K562 (cell line): ENCODE measurements at regions not wholly inside any gene's neighbourhood (a gene's known extent, or its start where the extent isn't known, plus 50 kb on each side); places are given as distances from the start of the nearest gene placed in this dataset.

ENCODE experiments used
- ATAC-seq: fragments of 200-7000 bp; cut with Tn5 transposase; 3 replicates; pipeline ENCODE4 v1.9.1; 2020; ENCODE audit warnings: moderate library complexity
- BruUV-seq: library from RNA; stranded (reverse); fragments of 400-500 nt; replicated peaks from 2 replicates; lab custom pipeline; 2021; lab: Mats Ljungman, UMichigan
- CTCF ChIA-PET: fragments of 300-600 bp; formaldehyde crosslinking; extraction: SDS; loops from one replicate; lab custom pipeline; 2021; ENCODE audit warnings: low intra/inter-chr PET ratio; lab: Yijun Ruan, JAX
- POLR2A ChIA-PET: fragments of 300-600, 350-650 bp; sonication (Branson Sonifier 250); formaldehyde crosslinking; extraction: SDS; loops from one replicate; lab custom pipeline; 2021; ENCODE audit warnings: antibody characterized with exemption, inconsistent platforms; lab: Yijun Ruan, JAX
- DNase-seq, 4 experiments: peaks; one replicate each; pipeline versions ENCODE4 v3.0.0 to v3.0.0-alpha.2; 2011 to 2018; ENCODE audit warnings: low spot score in 3 of 4, mixed read lengths in 3 of 4; ENCODE audit errors: extremely low read depth in 1 of 4
- FAIRE-seq: peaks from 2 replicates; lab custom pipeline; 2011; peaks lifted over from hg19 to GRCh38; lab: Jason Lieb, UNC
- H2AFZ ChIP-seq: 2 replicates; pipeline ENCODE4 v1.6.0; 2011; ENCODE audit warnings: low read depth, low read length, control low read depth, inconsistent platforms
- H3K27ac ChIP-seq: fragments of 200-600 bp; 3 replicates; pipeline ENCODE4 v1.8.0; 2011; ENCODE audit warnings: low read depth, mild to moderate bottlenecking, control low read depth, inconsistent platforms, low read length, moderate library complexity, mixed read lengths; ENCODE audit errors: extremely low read depth
- H3K27me3 ChIP-seq, 2 experiments: fragments of 300-600 bp in 1 of 2; 2 replicates in 1 of 2; 3 replicates in 1 of 2; pipeline versions ENCODE4 v1.6.0 to v1.8.0; 2011; ENCODE audit warnings: inconsistent platforms in 2 of 2, low read length in 2 of 2, mild to moderate bottlenecking in 1 of 2, mixed read lengths in 1 of 2, moderate library complexity in 1 of 2; ENCODE audit not compliant: control insufficient read depth in 2 of 2, insufficient read depth in 2 of 2
- H3K36me3 ChIP-seq: fragments of 300-600 bp; 3 replicates; pipeline ENCODE4 v1.8.0; 2011; ENCODE audit warnings: mild to moderate bottlenecking, low read length, inconsistent platforms; ENCODE audit not compliant: control insufficient read depth, insufficient read depth
- H3K4me1 ChIP-seq, 2 experiments: fragments of 200-600 bp in 1 of 2; replicated peaks in 1 of 2; 2 replicates in 1 of 2; 3 replicates in 1 of 2; pipeline versions ENCODE4 v1.5.1 to v1.8.0; 2011; ENCODE audit warnings: inconsistent platforms in 2 of 2, low read length in 2 of 2, mild to moderate bottlenecking in 1 of 2, mixed read lengths in 1 of 2, moderate library complexity in 1 of 2; ENCODE audit not compliant: control insufficient read depth in 2 of 2, insufficient read depth in 2 of 2
- H3K4me2 ChIP-seq: 2 replicates; pipeline ENCODE4 v1.6.1; 2011; ENCODE audit warnings: low read length, control low read depth, inconsistent platforms, mixed read lengths; ENCODE audit not compliant: insufficient read depth
- H3K4me3 ChIP-seq: fragments of 200-600 bp; sonication (generic), shearing (Covaris generic); 2 replicates; pipeline ENCODE4 v1.5.1; 2016; ENCODE audit warnings: control low read depth, inconsistent platforms
- H3K79me2 ChIP-seq: fragments of 200-600 bp; 3 replicates; pipeline ENCODE4 v1.8.0; 2011; ENCODE audit warnings: low read length, inconsistent platforms; ENCODE audit not compliant: control insufficient read depth, insufficient read depth
- H3K9ac ChIP-seq, 2 experiments: 2 replicates each; pipeline versions ENCODE4 v1.6.0 to v1.6.1; 2011; ENCODE audit warnings: low read depth in 2 of 2, low read length in 2 of 2, control low read depth in 1 of 2, inconsistent platforms in 1 of 2, mild to moderate bottlenecking in 1 of 2, mixed read lengths in 1 of 2; ENCODE audit not compliant: insufficient read depth in 1 of 2
- H3K9me1 ChIP-seq: one replicate; pipeline ENCODE4 v1.6.0; 2011; ENCODE audit warnings: inconsistent platforms, mild to moderate bottlenecking, low read length, moderate library complexity; ENCODE audit not compliant: control insufficient read depth, insufficient read depth
- H3K9me3 ChIP-seq: replicated peaks from 2 replicates; pipeline ENCODE4 v1.5.1; 2011; ENCODE audit warnings: low read depth, low read length, inconsistent platforms; ENCODE audit not compliant: control insufficient read depth, insufficient read depth
- H4K20me1 ChIP-seq: replicated peaks from 2 replicates; pipeline ENCODE4 v1.6.1; 2011; ENCODE audit warnings: low read length, inconsistent platforms, mixed read lengths; ENCODE audit not compliant: control insufficient read depth, insufficient read depth
- CBX3 ChIP-seq, 2 experiments: IDR thresholded peaks; 1 replicate in 1 of 2; 2 replicates in 1 of 2; pipeline ENCODE4 v1.6.1; 2012; ENCODE audit warnings: inconsistent platforms in 2 of 2, low read length in 2 of 2, borderline replicate concordance in 1 of 2, control low read depth in 1 of 2
- NCOA1 ChIP-seq: fragments of 450-650 bp; IDR thresholded peaks from 2 replicates; pipeline ENCODE4 v1.6.1; 2016; ENCODE audit warnings: low read depth
- ZNF655 ChIP-seq: fragments of 250-450 bp; sonication (Bioruptor Pico); IDR thresholded peaks from 2 replicates; pipeline ENCODE4 v1.5.0; 2021
- WGBS: fragments of 100-300 bp; shearing (Covaris generic); methylation state at CpG from one replicate; pipeline ENCODE4 v1.1.6; 2016; ENCODE audit warnings: low coverage, mixed read lengths; ENCODE audit not compliant: insufficient coverage; ENCODE audit errors: missing lambda C conversion rate; 5-methylcytosine and 5-hydroxymethylcytosine counted together
- in situ Hi-C: fragments of 300-500 bp; cut with MboI; formaldehyde crosslinking; loops from 4 replicates; pipeline ENCODE4 v1.15.0; 2018; ENCODE audit warnings: inconsistent platforms, mixed read lengths
- intact Hi-C: fragments of 100-400 bp; cut with micrococcal nuclease; formaldehyde crosslinking; loops from 2 replicates; pipeline ENCODE4 v1.14.2; 2022
- TF ChIP-seq, protein P1 (sequence below): fragments of 150-350 bp; IDR thresholded peaks from 2 replicates; pipeline ENCODE4 v1.6.1; 2014; ENCODE audit warnings: low read depth, mild to moderate bottlenecking, low read length, borderline replicate concordance
- TF ChIP-seq, protein P2 (sequence below): fragments of 250-450 bp; sonication (Bioruptor Pico); IDR thresholded peaks from 2 replicates; pipeline ENCODE4 v1.4.0; 2020; ENCODE audit warnings: mild to moderate bottlenecking, moderate library complexity, borderline replicate concordance

DNA sequence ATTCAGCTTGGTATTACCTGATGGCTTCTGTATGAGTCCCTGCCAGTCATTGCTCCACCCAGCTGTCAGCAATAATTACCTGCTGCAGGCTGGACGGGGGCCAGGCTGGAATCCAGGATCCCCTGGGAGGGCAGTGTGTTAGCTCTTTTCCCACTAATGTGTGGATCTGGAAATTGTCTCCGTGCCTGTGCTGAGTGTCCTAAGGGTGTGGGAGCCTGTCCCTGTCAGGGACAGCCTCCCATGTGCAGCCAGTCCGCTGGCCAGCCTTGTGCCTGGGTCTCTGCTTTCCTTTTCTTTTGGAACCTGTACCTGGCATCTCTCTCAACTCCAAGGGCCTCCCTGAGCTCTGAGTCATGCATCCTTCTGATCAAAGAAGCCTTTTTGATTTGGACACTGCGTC is 107.2 kb upstream of the SPRED2 start:
- Histone ChIP-seq H3K4me3 (no peak overlapping the region), H3K27me3 (no peaks in the 10 kb centered on the region), H3K9me3 (no peaks in the 10 kb centered on the region), H3K9ac (no peak overlapping the region), H3K27ac (no peak overlapping the region), H3K4me1 (peaks cover 0 to 2% of the 10 kb centered on the region in 2 experiments; a peak in 1 of 5 replicates), H3K79me2 (no peaks in the 10 kb centered on the region), H3K36me3 (no peaks in the 10 kb centered on the region), H2AFZ (no peak overlapping the region), H3K9me1 (no peaks in the 10 kb centered on the region), H4K20me1 (no peaks in the 10 kb centered on the region), H3K4me2 (no peak overlapping the region)
- CTCF ChIA-PET, result no interaction called here
- intact Hi-C loops, result no loop called here
- BruUV-seq, result no TSS peak
- in situ Hi-C loops, result no loop called here
- ATAC-seq (no peak; the same call in 2 of the 3 replicates), FAIRE-seq (no peak), DNase-seq (no peak)
- TF ChIP-seq ZNF655 (CRISPR knock-in tag), result no peak
- POLR2A ChIA-PET, result interaction anchor here (0.6 to 2.0 kb wide), 3 partner anchors 9 to 781 kb away, joined by 3 to 9 read pairs (median 7); no protein-coding TSS in a partner anchor
- WGBS, result 40% methylated on average over 4 of the region's 4 CpGs

DNA sequence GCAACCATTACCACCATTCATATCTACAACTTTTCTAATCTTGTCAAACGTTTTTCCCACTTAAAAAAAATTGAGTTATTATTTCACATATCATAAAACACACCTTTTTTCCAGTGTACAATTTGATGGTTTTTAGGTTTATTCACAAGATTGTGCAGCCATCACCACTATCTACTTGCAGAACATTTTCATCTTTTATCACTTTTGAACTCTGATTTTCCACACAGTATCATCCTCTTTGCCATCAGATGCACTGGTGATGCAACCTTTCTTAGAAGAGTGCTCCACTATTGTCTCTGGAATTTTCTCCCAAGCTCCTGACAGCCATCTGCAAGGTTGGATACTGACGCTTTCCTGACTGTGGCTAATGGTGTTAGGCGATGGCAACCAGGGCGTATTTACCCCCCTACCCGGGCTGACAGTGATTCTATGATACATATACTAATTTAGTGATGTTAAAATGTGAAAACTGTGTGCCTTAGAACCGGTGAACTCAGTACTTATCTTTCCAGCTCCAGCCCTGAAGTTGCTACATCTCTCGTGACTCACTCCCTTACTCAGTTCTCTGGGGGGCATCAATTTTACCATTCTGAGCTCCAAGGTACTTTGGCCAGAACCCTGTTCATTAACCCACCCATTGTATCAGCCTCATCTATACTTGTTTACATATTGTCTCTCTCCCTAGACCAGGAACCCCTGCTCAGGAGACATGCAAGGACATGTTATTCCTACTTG is 105.4 kb upstream of the SPRED2 start:
- intact Hi-C loops (no loop called here), in situ Hi-C loops (no loop called here)
- Histone ChIP-seq H3K4me1 (peaks cover 2 to 4% of the 10 kb centered on the region in 2 experiments; a peak in 2 of 5 replicates), H2AFZ (no peak overlapping the region), H4K20me1 (no peaks in the 10 kb centered on the region), H3K9ac (no peak overlapping the region), H3K79me2 (no peaks in the 10 kb centered on the region), H3K9me1 (no peaks in the 10 kb centered on the region), H3K4me3 (no peak overlapping the region), H3K36me3 (no peaks in the 10 kb centered on the region), H3K27me3 (no peaks in the 10 kb centered on the region), H3K27ac (no peak overlapping the region), H3K9me3 (no peaks in the 10 kb centered on the region), H3K4me2 (no peak overlapping the region; the same call in 1 of the 2 replicates)
- ChIA-PET CTCF (no interaction called here), POLR2A (no interaction called here)
- no TSS peak for BruUV-seq
- 21% methylated on average over 7 of the region's 7 CpGs for WGBS
- FAIRE-seq, result no peak
- DNase-seq, result no peak
- no peak; the same call in 2 of the 3 replicates for ATAC-seq
- TF ChIP-seq, protein P1, sequence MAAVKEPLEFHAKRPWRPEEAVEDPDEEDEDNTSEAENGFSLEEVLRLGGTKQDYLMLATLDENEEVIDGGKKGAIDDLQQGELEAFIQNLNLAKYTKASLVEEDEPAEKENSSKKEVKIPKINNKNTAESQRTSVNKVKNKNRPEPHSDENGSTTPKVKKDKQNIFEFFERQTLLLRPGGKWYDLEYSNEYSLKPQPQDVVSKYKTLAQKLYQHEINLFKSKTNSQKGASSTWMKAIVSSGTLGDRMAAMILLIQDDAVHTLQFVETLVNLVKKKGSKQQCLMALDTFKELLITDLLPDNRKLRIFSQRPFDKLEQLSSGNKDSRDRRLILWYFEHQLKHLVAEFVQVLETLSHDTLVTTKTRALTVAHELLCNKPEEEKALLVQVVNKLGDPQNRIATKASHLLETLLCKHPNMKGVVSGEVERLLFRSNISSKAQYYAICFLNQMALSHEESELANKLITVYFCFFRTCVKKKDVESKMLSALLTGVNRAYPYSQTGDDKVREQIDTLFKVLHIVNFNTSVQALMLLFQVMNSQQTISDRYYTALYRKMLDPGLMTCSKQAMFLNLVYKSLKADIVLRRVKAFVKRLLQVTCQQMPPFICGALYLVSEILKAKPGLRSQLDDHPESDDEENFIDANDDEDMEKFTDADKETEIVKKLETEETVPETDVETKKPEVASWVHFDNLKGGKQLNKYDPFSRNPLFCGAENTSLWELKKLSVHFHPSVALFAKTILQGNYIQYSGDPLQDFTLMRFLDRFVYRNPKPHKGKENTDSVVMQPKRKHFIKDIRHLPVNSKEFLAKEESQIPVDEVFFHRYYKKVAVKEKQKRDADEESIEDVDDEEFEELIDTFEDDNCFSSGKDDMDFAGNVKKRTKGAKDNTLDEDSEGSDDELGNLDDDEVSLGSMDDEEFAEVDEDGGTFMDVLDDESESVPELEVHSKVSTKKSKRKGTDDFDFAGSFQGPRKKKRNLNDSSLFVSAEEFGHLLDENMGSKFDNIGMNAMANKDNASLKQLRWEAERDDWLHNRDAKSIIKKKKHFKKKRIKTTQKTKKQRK, result no peak
- TF ChIP-seq, protein P2, sequence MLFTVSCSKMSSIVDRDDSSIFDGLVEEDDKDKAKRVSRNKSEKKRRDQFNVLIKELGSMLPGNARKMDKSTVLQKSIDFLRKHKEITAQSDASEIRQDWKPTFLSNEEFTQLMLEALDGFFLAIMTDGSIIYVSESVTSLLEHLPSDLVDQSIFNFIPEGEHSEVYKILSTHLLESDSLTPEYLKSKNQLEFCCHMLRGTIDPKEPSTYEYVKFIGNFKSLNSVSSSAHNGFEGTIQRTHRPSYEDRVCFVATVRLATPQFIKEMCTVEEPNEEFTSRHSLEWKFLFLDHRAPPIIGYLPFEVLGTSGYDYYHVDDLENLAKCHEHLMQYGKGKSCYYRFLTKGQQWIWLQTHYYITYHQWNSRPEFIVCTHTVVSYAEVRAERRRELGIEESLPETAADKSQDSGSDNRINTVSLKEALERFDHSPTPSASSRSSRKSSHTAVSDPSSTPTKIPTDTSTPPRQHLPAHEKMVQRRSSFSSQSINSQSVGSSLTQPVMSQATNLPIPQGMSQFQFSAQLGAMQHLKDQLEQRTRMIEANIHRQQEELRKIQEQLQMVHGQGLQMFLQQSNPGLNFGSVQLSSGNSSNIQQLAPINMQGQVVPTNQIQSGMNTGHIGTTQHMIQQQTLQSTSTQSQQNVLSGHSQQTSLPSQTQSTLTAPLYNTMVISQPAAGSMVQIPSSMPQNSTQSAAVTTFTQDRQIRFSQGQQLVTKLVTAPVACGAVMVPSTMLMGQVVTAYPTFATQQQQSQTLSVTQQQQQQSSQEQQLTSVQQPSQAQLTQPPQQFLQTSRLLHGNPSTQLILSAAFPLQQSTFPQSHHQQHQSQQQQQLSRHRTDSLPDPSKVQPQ, result no peak
- no peak for TF ChIP-seq NCOA1
- TF ChIP-seq CBX3 (IDR thresholded peaks at IDR 0.05; ENCODE audit: borderline replicate concordance in 1 of 2, low read length in 2 of 2), result no peak
